ENCODE measurements at regions not wholly inside any gene's neighbourhood (a gene's known extent, or its start where the extent isn't known, plus 50 kb on each side); places are given as distances from the start of the nearest gene placed in this dataset.

DNA sequence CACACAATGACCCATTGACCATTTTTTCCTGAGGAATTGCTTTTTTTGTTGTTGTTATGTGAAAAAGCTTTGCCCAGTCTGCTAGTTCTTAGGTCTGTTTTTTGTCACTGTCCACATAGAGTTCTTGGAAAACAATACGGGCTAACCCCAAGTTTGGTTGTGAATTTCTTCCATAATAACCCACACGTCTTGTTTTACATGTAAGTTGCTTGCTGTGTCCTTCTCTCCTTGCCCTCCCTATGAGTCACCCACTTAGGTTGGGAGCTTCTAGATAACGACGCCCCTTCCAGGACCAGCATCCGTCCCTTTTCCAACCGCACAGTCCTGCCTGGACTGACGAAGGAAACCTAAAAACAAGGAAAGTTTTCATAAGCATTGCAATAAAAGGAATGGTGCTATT, 175.3 kb upstream of the HS3ST3A1 start:
- intact Hi-C loops (cut with micrococcal nuclease), result no loop called here
- no peak for FAIRE-seq

More for the DNA sequence above, 175.3 kb upstream of the HS3ST3A1 start:
- Histone ChIP-seq H3K9me1 (replicated peaks; ENCODE audit: control insufficient read depth, extremely low read depth, insufficient read depth, low read length) (no peaks in the 10 kb centered on the region), H3K9ac (replicated peaks; ENCODE audit: extremely low read depth, insufficient read depth, low read length) (no peak overlapping the region), H3K36me3 (ENCODE audit: control insufficient read depth in 2 of 2, extremely low read depth in 1 of 2, insufficient read depth in 2 of 2, low read length in 2 of 2) (no peaks in the 10 kb centered on the region), H2AFZ (ENCODE audit: low read depth, low read length) (no peak overlapping the region), H3K79me2 (ENCODE audit: control insufficient read depth, insufficient read depth, low read length) (no peaks in the 10 kb centered on the region), H3K4me1 (ENCODE audit: control insufficient read depth, extremely low read depth, insufficient read depth, low read length) (no peaks in the 10 kb centered on the region), H3K4me2 (ENCODE audit: insufficient read depth, low read length) (no peak overlapping the region), H3K27ac (ENCODE audit: insufficient read depth, low read depth, low read length) (no peak overlapping the region), H4K20me1 (replicated peaks; ENCODE audit: control insufficient read depth, extremely low read depth, insufficient read depth, low read length) (no peaks in the 10 kb centered on the region), H3K27me3 (ENCODE audit: control insufficient read depth in 2 of 2, insufficient read depth in 2 of 2, low read length in 2 of 2) (no peaks in the 10 kb centered on the region), H3K9me3 (replicated peaks; ENCODE audit: control insufficient read depth, insufficient read depth, low read length) (peaks cover 4% of the 10 kb centered on the region), H3K4me3 (replicated peaks in 1 of 3; ENCODE audit: insufficient read depth in 1 of 3, low read depth in 1 of 3, low read length in 3 of 3) (no peak overlapping the region)
- dilution Hi-C loops (cut with MboI; ENCODE audit: extremely low pct_ligation_motif_present, low sequenced_read_pairs), result no loop called here
- CTCF ChIA-PET, result no interaction called here
- POLR2A ChIA-PET, result no interaction called here
- no TSS peak for BruUV-seq (replicated peaks)
- no peak for TF ChIP-seq EZH2 (IDR thresholded peaks at IDR 0.05; ENCODE audit: borderline replicate concordance, low read depth, low read length, severe bottlenecking)
- TF ChIP-seq FOS (IDR thresholded peaks at IDR 0.05; ENCODE audit: borderline replicate concordance, insufficient read depth, low read length), result no peak
- TF ChIP-seq CTCF (IDR thresholded peaks at IDR 0.05; ENCODE audit: extremely low read depth in 1 of 2, insufficient read depth in 1 of 2, low read depth in 1 of 2, low read length in 2 of 2), result no peak
- no peak for TF ChIP-seq JUN (IDR thresholded peaks at IDR 0.05; ENCODE audit: borderline replicate concordance, insufficient read depth, insufficient read length, low read depth)
- no peak for TF ChIP-seq MAX (IDR thresholded peaks at IDR 0.05; ENCODE audit: insufficient read depth, insufficient read length)
- no peak for TF ChIP-seq POLR2A (IDR thresholded peaks at IDR 0.05; ENCODE audit: low read depth, low read length)
- TF ChIP-seq GATA2 (IDR thresholded peaks at IDR 0.05; ENCODE audit: insufficient read depth, insufficient read length, low read depth, low read length), result no peak
- TF ChIP-seq MYC (IDR thresholded peaks at IDR 0.05; ENCODE audit: low read depth, low read length), result no peak
- no peak for TF ChIP-seq POLR2AphosphoS5 (IDR thresholded peaks at IDR 0.05; ENCODE audit: insufficient read depth, low read depth, low read length)
- DNase-seq (ENCODE audit: low read depth, low spot score), result no peak

All from endothelial cell of umbilical vein (primary cell).